Stimulated activated effector memory CD8-positive, alpha-beta T cell treated with anti-CD3 and anti-CD28 coated beads, Interleukin-12 subunit alpha, Interleukin-12 subunit beta, amount 100 ng/mL, for 72 hours (primary cell): ENCODE measurements at regions not wholly inside any gene's neighbourhood (a gene's known extent, or its start where the extent isn't known, plus 50 kb on each side); places are given as distances from the start of the nearest gene placed in this dataset.
"Not testable (repeated sequence)": the region's sequence is repeated elsewhere in the genome, so short reads cannot be mapped to it uniquely, and the experiment has no call there.

Source experiments
- ATAC-seq: fragments of 150-1000 bp; cut with Tn5 transposase; 2 replicates; pipeline ENCODE4 v1.10.0; 2021
- DNase-seq, 2 donors: peaks; one replicate each; pipeline ENCODE4 v3.0.0; 2021 to 2022; ENCODE audit warnings: low spot score in 2 of 2
- H3K27ac Mint-ChIP-seq: one replicate; pipeline ENCODE4 v1.8.0; 2022; ENCODE audit warnings: mild to moderate bottlenecking, mixed read lengths
- H3K36me3 Mint-ChIP-seq: one replicate; pipeline ENCODE4 v1.8.0; 2022; ENCODE audit warnings: mild to moderate bottlenecking, mixed read lengths
- H3K4me1 Mint-ChIP-seq: one replicate; pipeline ENCODE4 v1.8.0; 2022; ENCODE audit warnings: mixed read lengths
- H3K4me3 Mint-ChIP-seq: one replicate; pipeline ENCODE4 v1.8.0; 2022; ENCODE audit warnings: mild to moderate bottlenecking, mixed read lengths
- H3K9me3 Mint-ChIP-seq: one replicate; pipeline ENCODE4 v1.8.0; 2022; ENCODE audit warnings: mixed read lengths

DNA sequence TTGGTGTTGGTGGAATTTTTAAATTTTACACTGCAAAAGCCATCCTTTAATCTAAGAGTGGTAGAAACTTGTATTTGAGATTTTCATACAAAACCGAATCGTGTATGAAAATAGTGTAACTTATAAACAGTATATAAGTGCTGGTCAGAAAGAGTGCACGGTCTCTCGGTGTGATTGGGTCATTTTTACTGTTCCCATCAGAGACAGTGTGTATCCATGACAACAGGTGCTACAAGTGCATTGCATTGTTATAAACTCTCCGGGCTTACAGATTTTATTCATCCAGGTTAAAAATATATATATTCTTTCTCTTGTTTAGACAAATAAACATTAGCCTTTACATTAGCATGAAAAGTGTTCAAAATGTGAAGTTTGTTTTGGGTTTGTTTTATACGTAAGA lies 721.9 kb downstream of the METTL4 start:
- H3K4me3 Mint-ChIP-seq, result no peak overlapping the region
- no peak overlapping the region for H3K27ac Mint-ChIP-seq
- DNase-seq, result no peak
- H3K9me3 Mint-ChIP-seq, result peaks cover 7% of the 10 kb centered on the region
- H3K36me3 Mint-ChIP-seq, result no peaks in the 10 kb centered on the region
- ATAC-seq, result no peak
- no peaks in the 10 kb centered on the region for H3K4me1 Mint-ChIP-seq

DNA sequence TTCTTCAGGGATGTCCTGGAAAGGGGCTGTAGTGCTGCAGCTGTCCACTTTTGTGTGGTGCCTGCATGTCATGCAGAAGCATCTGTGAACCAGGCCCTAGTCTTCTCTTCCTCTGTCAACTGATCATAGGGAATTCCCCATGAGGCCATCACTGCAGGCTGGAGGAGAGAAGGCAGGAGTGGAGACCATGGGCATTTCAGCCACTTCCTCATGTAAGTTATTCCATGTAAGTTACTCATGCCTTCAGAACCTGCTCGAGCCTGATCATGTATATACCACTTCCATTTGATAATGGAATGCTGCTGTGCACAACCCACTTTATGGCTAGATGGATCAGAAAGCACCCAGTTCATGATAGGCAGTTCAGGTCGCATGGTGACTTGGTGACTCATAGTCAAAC lies 714.0 kb downstream of the METTL4 start:
- H3K36me3 Mint-ChIP-seq, DNase-seq, H3K4me1 Mint-ChIP-seq, ATAC-seq, H3K9me3 Mint-ChIP-seq, H3K4me3 Mint-ChIP-seq, H3K27ac Mint-ChIP-seq: not testable (repeated sequence)

DNA sequence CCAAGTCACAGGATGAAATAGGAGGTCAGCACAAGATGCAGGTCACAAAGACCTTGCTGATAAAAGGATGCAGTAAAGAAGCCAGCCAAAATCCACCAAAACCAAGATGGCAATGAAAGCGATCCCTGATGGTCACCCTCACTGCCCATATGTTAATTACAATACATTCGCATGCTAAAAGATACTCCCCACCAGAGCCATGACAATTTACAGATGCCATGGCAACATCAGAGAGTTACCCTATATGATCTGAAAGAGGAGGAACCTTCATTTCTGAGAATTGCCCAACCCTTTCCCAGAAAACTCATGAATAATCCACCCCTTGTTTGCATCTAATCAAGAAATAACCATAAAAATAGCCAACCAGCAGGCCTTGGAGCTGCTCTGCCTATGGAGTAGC lies 709.8 kb downstream of the METTL4 start:
- Mint-ChIP-seq H3K9me3 (peaks cover 8% of the 10 kb centered on the region), H3K4me3 (no peak overlapping the region), H3K27ac (no peak overlapping the region), H3K4me1 (no peaks in the 10 kb centered on the region), H3K36me3 (no peaks in the 10 kb centered on the region)
- DNase-seq (no peak), ATAC-seq (no peak)

DNA sequence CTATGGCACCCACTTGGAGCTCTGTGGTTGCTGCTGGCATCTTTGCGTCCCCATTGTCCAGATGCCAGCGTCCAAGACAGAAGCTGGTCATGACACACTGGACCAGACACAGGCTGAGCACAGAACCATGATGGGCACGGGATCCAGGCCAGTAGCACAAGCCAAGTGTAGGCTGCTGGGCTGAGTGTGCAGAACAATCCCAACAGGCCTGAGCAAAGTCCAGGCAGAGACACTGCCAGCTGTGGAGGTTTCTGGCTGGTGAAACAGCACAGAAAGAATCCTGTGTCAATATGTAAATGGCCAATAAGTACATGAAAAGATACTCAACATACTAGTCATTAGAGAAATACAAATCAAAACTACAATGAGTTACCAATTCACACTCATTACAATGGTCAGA lies 705.4 kb downstream of the METTL4 start:
- no peak overlapping the region for H3K4me3 Mint-ChIP-seq
- no peak for ATAC-seq
- no peak overlapping the region for H3K27ac Mint-ChIP-seq
- H3K9me3 Mint-ChIP-seq, result peaks cover 15% of the 10 kb centered on the region
- no peak for DNase-seq
- no peaks in the 10 kb centered on the region for H3K4me1 Mint-ChIP-seq
- H3K36me3 Mint-ChIP-seq, result no peaks in the 10 kb centered on the region

- Mint-ChIP-seq H3K9me3 (peaks cover 7% of the 10 kb centered on the region), H3K27ac (no peak overlapping the region), H3K4me3 (no peak overlapping the region), H3K36me3 (no peaks in the 10 kb centered on the region), H3K4me1 (no peaks in the 10 kb centered on the region)
- ATAC-seq, result no peak
- DNase-seq, result no peak
Measured at GRCh38 chr18:1872274-1872673, 699.0 kb downstream of the METTL4 start.

DNA sequence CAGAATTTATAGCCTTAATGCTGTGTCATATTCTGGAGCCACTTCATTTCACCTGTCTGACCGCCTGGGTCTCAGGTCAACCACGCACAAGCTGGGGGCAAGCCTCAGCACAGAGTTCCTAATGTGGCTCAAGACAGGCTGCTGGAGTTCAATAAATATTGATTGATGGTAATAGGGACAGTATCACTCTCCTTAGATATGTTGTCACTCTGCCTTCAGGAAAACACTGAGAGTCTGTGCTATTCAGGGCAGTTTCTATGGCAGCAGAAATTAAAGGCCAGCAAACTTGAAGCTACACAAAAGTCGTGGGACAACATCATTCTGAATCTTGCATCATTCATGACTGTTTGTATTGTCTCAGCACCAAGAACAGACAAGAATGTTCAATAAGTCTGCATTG lies 696.1 kb downstream of the METTL4 start:
- Mint-ChIP-seq H3K36me3 (no peaks in the 10 kb centered on the region), H3K4me1 (no peaks in the 10 kb centered on the region), H3K4me3 (no peak overlapping the region), H3K27ac (no peak overlapping the region), H3K9me3 (peaks cover 9% of the 10 kb centered on the region)
- ATAC-seq (no peak), DNase-seq (no peak)

DNA sequence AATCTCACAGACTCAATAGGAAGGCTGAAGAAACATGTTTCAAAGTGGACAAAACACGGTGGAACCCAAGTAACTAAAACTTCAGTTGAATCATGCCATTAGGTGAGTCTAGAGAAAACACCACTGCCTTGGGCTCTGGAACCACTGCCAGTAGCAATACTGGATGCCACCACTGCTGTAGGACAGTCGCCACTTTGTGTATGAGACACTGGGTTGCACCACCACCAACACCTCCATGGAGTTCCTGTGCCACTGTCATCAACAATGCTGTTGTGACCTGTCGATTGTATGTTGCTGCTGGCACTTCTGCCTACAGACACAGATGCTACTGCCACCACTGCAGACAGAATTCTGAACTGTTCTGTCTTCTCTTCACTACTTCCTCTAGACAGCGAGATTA lies 686.7 kb downstream of the METTL4 start:
- H3K9me3 Mint-ChIP-seq, result peaks cover 16% of the 10 kb centered on the region
- H3K4me1 Mint-ChIP-seq, result no peaks in the 10 kb centered on the region
- no peak for ATAC-seq
- no peak overlapping the region for H3K4me3 Mint-ChIP-seq
- H3K36me3 Mint-ChIP-seq, result no peaks in the 10 kb centered on the region
- H3K27ac Mint-ChIP-seq, result no peak overlapping the region
- no peak for DNase-seq

- Mint-ChIP-seq H3K4me3 (no peak overlapping the region), H3K4me1 (no peaks in the 10 kb centered on the region), H3K27ac (no peak overlapping the region), H3K36me3 (no peaks in the 10 kb centered on the region), H3K9me3 (peaks cover 5% of the 10 kb centered on the region)
- DNase-seq, result no peak
- ATAC-seq, result no peak
Measured at GRCh38 chr18:1891641-1892040, 679.7 kb downstream of the METTL4 start.

- ATAC-seq, result no peak
- Mint-ChIP-seq H3K4me1 (no peaks in the 10 kb centered on the region), H3K4me3 (no peak overlapping the region), H3K27ac (no peak overlapping the region), H3K36me3 (no peaks in the 10 kb centered on the region), H3K9me3 (peaks cover 5% of the 10 kb centered on the region)
- DNase-seq, result no peak
Measured at GRCh38 chr18:1892191-1892590, 679.1 kb downstream of the METTL4 start.

GRCh38 chr18:1895456-1896185 lies 675.7 kb downstream of the METTL4 start:
- Mint-ChIP-seq H3K4me1 (no peaks in the 10 kb centered on the region), H3K9me3 (peaks cover 6% of the 10 kb centered on the region), H3K27ac (no peak overlapping the region), H3K36me3 (no peaks in the 10 kb centered on the region), H3K4me3 (no peak overlapping the region)
- ATAC-seq (no peak), DNase-seq (no peak)

DNA sequence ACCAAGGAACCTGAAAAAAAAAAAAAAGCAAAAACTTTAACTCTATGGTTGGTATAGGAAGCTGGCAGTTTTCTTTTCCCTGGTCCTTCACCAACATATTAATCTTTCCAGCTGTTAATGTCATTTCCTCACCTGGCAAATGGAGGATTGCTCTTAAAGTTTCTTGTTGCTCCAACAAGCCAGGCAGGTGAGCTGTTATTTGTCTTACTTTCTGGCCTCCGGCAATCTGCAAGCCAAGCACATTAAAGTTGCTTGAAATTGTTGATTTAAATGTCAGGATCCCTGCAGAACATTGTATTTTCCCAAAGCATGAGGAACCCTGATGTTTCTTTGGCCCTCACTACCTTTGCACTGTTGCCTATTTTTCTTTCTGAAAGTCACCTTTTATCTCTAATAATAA lies 664.9 kb downstream of the METTL4 start:
- H3K27ac Mint-ChIP-seq, result no peak overlapping the region
- ATAC-seq (no peak), DNase-seq (no peak)
- H3K9me3 Mint-ChIP-seq, result peaks cover 6% of the 10 kb centered on the region
- H3K36me3 Mint-ChIP-seq, result no peaks in the 10 kb centered on the region
- H3K4me3 Mint-ChIP-seq, result no peak overlapping the region
- no peaks in the 10 kb centered on the region for H3K4me1 Mint-ChIP-seq

DNA sequence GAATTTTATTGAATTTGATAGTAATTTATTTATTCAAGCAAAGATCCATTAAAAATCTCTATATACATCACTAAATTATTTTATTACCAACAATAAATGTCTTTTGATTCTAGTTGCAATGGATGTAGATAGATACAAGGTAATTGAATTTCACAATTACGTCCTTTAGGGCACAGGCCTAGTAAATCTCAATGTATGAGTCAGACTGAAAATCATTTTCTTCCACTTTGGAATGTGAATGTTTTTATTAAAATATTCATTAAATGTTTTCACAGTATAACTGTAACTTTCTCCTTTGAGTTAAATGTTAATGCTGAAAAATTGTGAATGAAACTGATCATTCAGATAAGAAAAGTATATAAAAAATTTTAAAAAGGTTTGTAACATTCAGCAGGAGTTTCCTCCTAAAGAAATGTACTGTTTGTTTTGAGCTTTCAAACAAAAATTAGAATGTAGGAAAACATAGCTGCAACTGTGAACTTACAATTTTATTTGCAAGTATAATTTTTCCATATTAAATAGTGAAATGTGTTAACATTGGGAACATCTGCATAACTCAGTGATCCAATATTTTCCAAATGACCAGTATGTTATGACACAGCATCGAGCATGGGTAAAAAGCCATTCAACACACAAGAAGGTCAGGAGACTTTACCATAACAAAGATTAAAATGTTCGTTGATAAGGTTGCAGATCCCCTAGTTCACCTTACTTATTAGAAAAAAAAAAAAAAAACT lies 663.7 kb downstream of the METTL4 start:
- Mint-ChIP-seq H3K9me3 (peaks cover 6% of the 10 kb centered on the region), H3K4me1 (no peaks in the 10 kb centered on the region), H3K27ac (no peak overlapping the region), H3K36me3 (no peaks in the 10 kb centered on the region), H3K4me3 (no peak overlapping the region)
- DNase-seq (no peak), ATAC-seq (no peak)

GRCh38 chr18:1914489-1914888 lies 656.8 kb downstream of the METTL4 start:
- H3K4me1 Mint-ChIP-seq, result no peaks in the 10 kb centered on the region
- H3K4me3 Mint-ChIP-seq, result no peak overlapping the region
- DNase-seq (no peak), ATAC-seq (no peak)
- H3K9me3 Mint-ChIP-seq, result peaks cover 23% of the 10 kb centered on the region
- no peak overlapping the region for H3K27ac Mint-ChIP-seq
- no peaks in the 10 kb centered on the region for H3K36me3 Mint-ChIP-seq

- Mint-ChIP-seq H3K4me1 (no peaks in the 10 kb centered on the region), H3K27ac (no peak overlapping the region), H3K9me3 (peaks cover 22% of the 10 kb centered on the region), H3K4me3 (no peak overlapping the region), H3K36me3 (no peaks in the 10 kb centered on the region)
- no peak for ATAC-seq
- DNase-seq, result no peak
Measured at GRCh38 chr18:1916869-1917523, 654.3 kb downstream of the METTL4 start.

DNA sequence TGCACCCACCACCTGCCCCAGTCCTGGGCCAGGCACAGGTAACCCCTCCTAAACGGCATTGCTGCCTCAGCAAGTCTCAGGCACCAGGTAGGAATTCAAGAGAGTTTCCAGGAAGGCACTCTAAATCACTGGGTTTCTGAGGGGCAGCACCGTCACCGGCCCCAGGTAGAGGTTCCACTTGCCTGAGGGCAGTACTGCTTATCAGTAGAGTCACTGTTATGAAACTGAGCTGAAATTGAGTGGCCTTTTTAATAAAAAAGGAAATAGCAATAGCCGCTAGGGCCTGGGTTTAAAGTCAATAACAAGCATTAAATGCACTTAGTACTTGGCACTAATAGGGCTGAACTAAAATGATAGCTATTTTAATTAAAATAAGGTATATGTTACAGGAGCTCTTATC lies 653.7 kb downstream of the METTL4 start:
- ATAC-seq, result no peak
- Mint-ChIP-seq H3K9me3 (peaks cover 22% of the 10 kb centered on the region), H3K27ac (no peak overlapping the region), H3K36me3 (no peaks in the 10 kb centered on the region), H3K4me1 (no peaks in the 10 kb centered on the region), H3K4me3 (no peak overlapping the region)
- DNase-seq, result no peak

DNA sequence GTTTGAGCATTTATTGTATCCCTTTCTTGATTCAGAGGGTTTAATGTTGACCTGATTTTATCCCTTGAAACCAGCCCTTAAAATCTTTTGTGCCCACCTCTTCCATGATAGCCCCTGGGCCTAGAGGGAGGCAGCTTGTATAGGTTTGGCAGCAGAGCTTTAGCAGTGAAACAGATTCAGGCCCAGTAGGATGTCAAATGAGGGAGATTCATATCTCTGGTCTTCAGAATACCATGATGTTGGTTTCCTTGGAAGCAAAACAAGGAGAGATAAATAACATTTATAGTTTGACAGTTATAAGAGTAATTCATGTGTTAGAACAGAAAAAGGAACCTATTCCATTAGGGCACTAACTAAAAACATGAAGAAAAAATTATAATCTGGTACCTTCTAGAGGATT lies 649.2 kb downstream of the METTL4 start:
- Mint-ChIP-seq H3K4me1 (no peaks in the 10 kb centered on the region), H3K36me3 (no peaks in the 10 kb centered on the region), H3K9me3 (peaks cover 13% of the 10 kb centered on the region), H3K27ac (no peak overlapping the region), H3K4me3 (no peak overlapping the region)
- no peak for DNase-seq
- ATAC-seq, result no peak
